Pulmonary artery endothelial cell (primary cell): ENCODE measurements at regions not wholly inside any gene's neighbourhood (a gene's known extent, or its start where the extent isn't known, plus 50 kb on each side); places are given as distances from the start of the nearest gene placed in this dataset.

Experiments used
- DNase-seq: peaks from one replicate; pipeline ENCODE4 v3.0.0-alpha.2; 2011; ENCODE audit warnings: low read depth, low spot score

- no peak for DNase-seq
Observed at GRCh38 chr20:11338496-11339306, 579.0 kb upstream of the BTBD3 start.

GRCh38 chr20:11344939-11345338, 572.8 kb upstream of the BTBD3 start:
- no peak for DNase-seq

GRCh38 chr20:11347738-11348137, 570.0 kb upstream of the BTBD3 start:
- DNase-seq = no peak

- no peak for DNase-seq
Observed at GRCh38 chr20:11350126-11351005, 567.3 kb upstream of the BTBD3 start.

GRCh38 chr20:11352041-11352440, 565.7 kb upstream of the BTBD3 start:
- DNase-seq = no peak

GRCh38 chr20:11354846-11355245, 562.8 kb upstream of the BTBD3 start:
- DNase-seq = no peak

GRCh38 chr20:11355345-11355744, 562.3 kb upstream of the BTBD3 start:
- DNase-seq = no peak

GRCh38 chr20:11356061-11356460, 561.6 kb upstream of the BTBD3 start:
- no peak for DNase-seq

- no peak for DNase-seq
Observed at GRCh38 chr20:11362450-11362849, 555.2 kb upstream of the BTBD3 start.

- DNase-seq = no peak
Observed at GRCh38 chr20:11364736-11365135, 553.0 kb upstream of the BTBD3 start.

GRCh38 chr20:11366660-11367059, 551.0 kb upstream of the BTBD3 start:
- no peak for DNase-seq

- DNase-seq = no peak
Observed at GRCh38 chr20:11368499-11368898, 549.2 kb upstream of the BTBD3 start.

GRCh38 chr20:11368965-11369711, 548.6 kb upstream of the BTBD3 start:
- no peak for DNase-seq

GRCh38 chr20:11371831-11372230, 545.9 kb upstream of the BTBD3 start:
- DNase-seq = no peak

GRCh38 chr20:11372876-11373790, 544.6 kb upstream of the BTBD3 start:
- DNase-seq = no peak

- DNase-seq = no peak
Observed at GRCh38 chr20:11375335-11375734, 542.4 kb upstream of the BTBD3 start.

GRCh38 chr20:11375966-11376365, 541.7 kb upstream of the BTBD3 start:
- DNase-seq = no peak

- DNase-seq = no peak
Observed at GRCh38 chr20:11376420-11376819, 541.3 kb upstream of the BTBD3 start.

- DNase-seq = no peak
Observed at GRCh38 chr20:11376998-11377397, 540.7 kb upstream of the BTBD3 start.

GRCh38 chr20:11377761-11378160, 539.9 kb upstream of the BTBD3 start:
- no peak for DNase-seq

- no peak for DNase-seq
Observed at GRCh38 chr20:11378252-11378651, 539.4 kb upstream of the BTBD3 start.
